WTC11 (cell line): ENCODE measurements at regions not wholly inside any gene's neighbourhood (a gene's known extent, or its start where the extent isn't known, plus 50 kb on each side); places are given as distances from the start of the nearest gene placed in this dataset.

Source experiments
- ATAC-seq: fragments of 200-7000 bp; cut with Tn5 transposase; 2 replicates; pipeline ENCODE4 v1.10.0; 2021; ENCODE audit warnings: mild to moderate bottlenecking, moderate library complexity
- CTCF ChIA-PET: fragments of 300-600 bp; sonication (Branson Sonifier 250); formaldehyde crosslinking; loops from one replicate; lab custom pipeline; 2021; ENCODE audit warnings: antibody characterized with exemption; lab: Charles Lee
- POLR2A ChIA-PET: fragments of 350-600 bp; sonication (Branson Sonifier 250); formaldehyde crosslinking; loops from one replicate; lab custom pipeline; 2021; ENCODE audit warnings: antibody characterized with exemption; lab: Charles Lee
- DNase-seq: peaks from one replicate; pipeline ENCODE4 v3.0.0; 2021; ENCODE audit warnings: low spot score
- H3K27ac Mint-ChIP-seq: 2 replicates; pipeline ENCODE4 v1.8.0; 2021; ENCODE audit warnings: mixed read lengths
- H3K27me3 Mint-ChIP-seq: 2 replicates; pipeline ENCODE4 v1.8.0; 2021; ENCODE audit warnings: low read depth, mild to moderate bottlenecking, moderate library complexity, mixed read lengths
- H3K36me3 Mint-ChIP-seq: 2 replicates; pipeline ENCODE4 v1.8.0; 2021; ENCODE audit warnings: mixed read lengths
- H3K4me1 Mint-ChIP-seq: 2 replicates; pipeline ENCODE4 v1.8.0; 2022; ENCODE audit warnings: mixed read lengths
- H3K4me3 Mint-ChIP-seq: 2 replicates; pipeline ENCODE4 v1.8.0; 2021; ENCODE audit warnings: mild to moderate bottlenecking, moderate library complexity, mixed read lengths
- H3K9me3 Mint-ChIP-seq: 2 replicates; pipeline ENCODE4 v1.8.0; 2021; ENCODE audit warnings: mixed read lengths
- AR ChIP-seq: fragments of 250-450 bp; sonication (Bioruptor Pico); IDR thresholded peaks from 2 replicates; pipeline ENCODE4 v1.9.0; 2021; ENCODE audit warnings: mild to moderate bottlenecking
- CBFB ChIP-seq: sonication (generic); formaldehyde crosslinking; IDR thresholded peaks from 2 replicates; pipeline ENCODE4 v1.8.1; 2022; ENCODE audit warnings: mild to moderate bottlenecking, low read depth, missing genetic modification reagents
- CREB1 ChIP-seq: sonication (generic); formaldehyde crosslinking; IDR thresholded peaks from 2 replicates; pipeline ENCODE4 v1.8.0; 2023; ENCODE audit warnings: mild to moderate bottlenecking, missing genetic modification reagents
- ELF4 ChIP-seq: sonication (generic); formaldehyde crosslinking; IDR thresholded peaks from 2 replicates; pipeline ENCODE4 v1.8.1; 2022; ENCODE audit warnings: low read depth, mild to moderate bottlenecking, moderate library complexity, missing genetic modification reagents
- GRHL2 ChIP-seq: fragments of 250-450 bp; sonication (Bioruptor Pico); IDR thresholded peaks from 2 replicates; pipeline ENCODE4 v1.8.0; 2022; ENCODE audit warnings: mild to moderate bottlenecking, moderate library complexity; ENCODE audit not compliant: insufficient replicate concordance, severe bottlenecking
- JAZF1 ChIP-seq: fragments of 250-450 bp; sonication (Bioruptor Pico); IDR thresholded peaks from 2 replicates; pipeline ENCODE4 v1.9.0; 2021; ENCODE audit warnings: moderate library complexity, mild to moderate bottlenecking, inconsistent platforms
- MLX ChIP-seq: sonication (generic); formaldehyde crosslinking; IDR thresholded peaks from 2 replicates; pipeline ENCODE4 v1.8.1; 2023; ENCODE audit warnings: mild to moderate bottlenecking, missing genetic modification reagents, moderate library complexity
- MYBL2 ChIP-seq: sonication (generic); formaldehyde crosslinking; IDR thresholded peaks from 2 replicates; pipeline ENCODE4 v1.8.1; 2023; ENCODE audit warnings: mild to moderate bottlenecking, moderate library complexity, missing genetic modification reagents
- RELA ChIP-seq: sonication (generic); formaldehyde crosslinking; IDR thresholded peaks from 2 replicates; pipeline ENCODE4 v1.8.1; 2022; ENCODE audit warnings: missing genetic modification reagents, mild to moderate bottlenecking, borderline replicate concordance
- TEAD1 ChIP-seq: sonication (generic); formaldehyde crosslinking; IDR thresholded peaks from 2 replicates; pipeline ENCODE4 v1.8.0; 2022; ENCODE audit warnings: mild to moderate bottlenecking, missing genetic modification reagents
- ZNF219 ChIP-seq: sonication (generic); formaldehyde crosslinking; IDR thresholded peaks from 2 replicates; pipeline ENCODE4 v1.8.0; 2023; ENCODE audit warnings: missing genetic modification reagents, mild to moderate bottlenecking, borderline replicate concordance
- TF ChIP-seq, protein P1 (sequence below): sonication (generic); formaldehyde crosslinking; IDR thresholded peaks from 2 replicates; pipeline ENCODE4 v1.8.1; 2023; ENCODE audit warnings: mild to moderate bottlenecking, missing genetic modification reagents
- TF ChIP-seq, protein P2 (sequence below): sonication (generic); formaldehyde crosslinking; IDR thresholded peaks from 2 replicates; pipeline ENCODE4 v1.8.1; 2022; ENCODE audit warnings: mild to moderate bottlenecking, missing genetic modification reagents, moderate library complexity, borderline replicate concordance
- TF ChIP-seq, protein P3 (sequence below): sonication (generic); formaldehyde crosslinking; IDR thresholded peaks from 2 replicates; pipeline ENCODE4 v1.8.0; 2023; ENCODE audit warnings: missing genetic modification reagents
- TF ChIP-seq, protein P4 (sequence below): sonication (generic); formaldehyde crosslinking; IDR thresholded peaks from 2 replicates; pipeline ENCODE4 v1.8.0; 2022; ENCODE audit warnings: mild to moderate bottlenecking, missing genetic modification reagents

DNA sequence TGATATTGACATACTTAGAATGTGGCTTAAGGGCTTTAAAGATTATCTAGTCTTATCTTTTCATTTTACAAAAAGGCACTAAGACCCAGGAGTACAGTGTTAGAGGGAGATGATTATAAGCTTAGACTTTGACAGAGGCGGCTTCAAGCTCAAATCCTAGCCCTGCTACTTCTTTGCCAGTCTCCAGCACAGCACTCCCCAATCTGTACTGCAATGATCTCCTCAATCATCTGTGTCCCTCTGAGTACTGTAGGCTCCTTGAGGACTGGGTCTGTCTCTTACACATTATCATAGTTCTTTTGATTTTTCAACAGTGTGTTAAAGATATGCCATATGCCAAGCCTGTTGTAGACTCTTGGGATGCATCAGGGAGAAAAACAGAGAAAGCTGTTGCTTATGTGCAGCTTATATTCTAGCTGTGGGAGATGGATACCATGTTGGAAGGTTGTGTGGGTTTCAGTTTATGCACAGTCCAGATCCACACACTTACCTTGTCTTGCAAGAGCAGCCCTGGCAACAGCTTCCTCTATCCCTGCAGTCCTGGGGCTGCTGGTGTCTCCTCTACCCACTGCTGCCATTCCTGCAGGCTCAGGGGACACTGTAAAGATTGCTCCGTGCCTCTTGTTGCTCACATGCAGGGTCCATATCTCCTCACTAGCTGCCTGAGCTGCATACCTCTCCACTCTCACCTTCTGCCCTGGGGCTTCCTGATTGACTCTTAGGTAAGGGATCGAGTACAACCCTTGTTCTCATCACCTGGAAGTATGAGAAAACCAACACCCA, 103.9 kb upstream of the TSPAN2 start (continued):
- TF ChIP-seq, protein P1, sequence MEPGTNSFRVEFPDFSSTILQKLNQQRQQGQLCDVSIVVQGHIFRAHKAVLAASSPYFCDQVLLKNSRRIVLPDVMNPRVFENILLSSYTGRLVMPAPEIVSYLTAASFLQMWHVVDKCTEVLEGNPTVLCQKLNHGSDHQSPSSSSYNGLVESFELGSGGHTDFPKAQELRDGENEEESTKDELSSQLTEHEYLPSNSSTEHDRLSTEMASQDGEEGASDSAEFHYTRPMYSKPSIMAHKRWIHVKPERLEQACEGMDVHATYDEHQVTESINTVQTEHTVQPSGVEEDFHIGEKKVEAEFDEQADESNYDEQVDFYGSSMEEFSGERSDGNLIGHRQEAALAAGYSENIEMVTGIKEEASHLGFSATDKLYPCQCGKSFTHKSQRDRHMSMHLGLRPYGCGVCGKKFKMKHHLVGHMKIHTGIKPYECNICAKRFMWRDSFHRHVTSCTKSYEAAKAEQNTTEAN (CRISPR knock-in tag): no peak
- TF ChIP-seq, protein P2, sequence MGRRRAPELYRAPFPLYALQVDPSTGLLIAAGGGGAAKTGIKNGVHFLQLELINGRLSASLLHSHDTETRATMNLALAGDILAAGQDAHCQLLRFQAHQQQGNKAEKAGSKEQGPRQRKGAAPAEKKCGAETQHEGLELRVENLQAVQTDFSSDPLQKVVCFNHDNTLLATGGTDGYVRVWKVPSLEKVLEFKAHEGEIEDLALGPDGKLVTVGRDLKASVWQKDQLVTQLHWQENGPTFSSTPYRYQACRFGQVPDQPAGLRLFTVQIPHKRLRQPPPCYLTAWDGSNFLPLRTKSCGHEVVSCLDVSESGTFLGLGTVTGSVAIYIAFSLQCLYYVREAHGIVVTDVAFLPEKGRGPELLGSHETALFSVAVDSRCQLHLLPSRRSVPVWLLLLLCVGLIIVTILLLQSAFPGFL (CRISPR knock-in tag): no peak

DNA sequence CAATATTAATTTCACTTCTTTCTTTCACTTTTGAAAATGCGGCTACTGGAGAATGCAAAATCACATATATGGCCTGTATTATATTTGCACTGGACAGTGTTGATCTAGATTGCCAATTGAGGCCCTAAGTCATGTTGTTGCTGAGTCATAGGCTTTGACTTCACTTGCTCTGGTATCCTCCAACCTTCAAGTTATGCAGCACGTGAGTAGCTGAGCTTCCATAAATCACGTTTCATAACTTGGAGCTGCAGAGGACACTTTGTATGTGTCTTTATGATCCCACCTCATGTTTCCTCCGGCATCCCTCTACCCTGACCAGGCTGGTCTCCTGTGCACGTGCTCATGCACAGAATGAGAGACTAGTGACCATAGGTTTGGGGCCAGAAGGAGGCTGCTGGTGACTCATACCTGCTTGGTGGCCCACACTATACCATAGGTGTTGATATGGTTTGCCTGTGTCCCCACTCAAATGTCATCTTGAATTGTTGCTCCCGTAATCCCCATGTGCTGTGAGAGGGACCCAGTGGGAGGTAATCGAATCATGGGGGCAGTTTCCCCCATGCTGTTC, 103.0 kb upstream of the TSPAN2 start:
- ATAC-seq (no peak), DNase-seq (no peak)
- ChIA-PET POLR2A (no interaction called here), CTCF (no interaction called here)
- H3K27ac Mint-ChIP-seq: no peak overlapping the region
- no peaks in the 10 kb centered on the region for H3K36me3 Mint-ChIP-seq
- H3K9me3 Mint-ChIP-seq: peaks cover 4% of the 10 kb centered on the region; the same call in 1 of the 2 replicates
- H3K27me3 Mint-ChIP-seq: no peaks in the 10 kb centered on the region; the same call in 1 of the 2 replicates
- TF ChIP-seq JAZF1 (CRISPR knock-in tag) (no peak), GRHL2 (CRISPR knock-in tag) (no peak), ELF4 (CRISPR knock-in tag) (no peak), ZNF219 (CRISPR knock-in tag) (no peak), CBFB (no peak), AR (no peak), RELA (CRISPR knock-in tag) (no peak), TEAD1 (CRISPR knock-in tag) (no peak), MLX (CRISPR knock-in tag) (no peak), MYBL2 (CRISPR knock-in tag) (no peak), CREB1 (CRISPR knock-in tag) (no peak)
- TF ChIP-seq, protein P3, sequence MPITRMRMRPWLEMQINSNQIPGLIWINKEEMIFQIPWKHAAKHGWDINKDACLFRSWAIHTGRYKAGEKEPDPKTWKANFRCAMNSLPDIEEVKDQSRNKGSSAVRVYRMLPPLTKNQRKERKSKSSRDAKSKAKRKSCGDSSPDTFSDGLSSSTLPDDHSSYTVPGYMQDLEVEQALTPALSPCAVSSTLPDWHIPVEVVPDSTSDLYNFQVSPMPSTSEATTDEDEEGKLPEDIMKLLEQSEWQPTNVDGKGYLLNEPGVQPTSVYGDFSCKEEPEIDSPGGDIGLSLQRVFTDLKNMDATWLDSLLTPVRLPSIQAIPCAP (CRISPR knock-in tag): no peak
- TF ChIP-seq, protein P2 (CRISPR knock-in tag): no peak
- TF ChIP-seq, protein P4, sequence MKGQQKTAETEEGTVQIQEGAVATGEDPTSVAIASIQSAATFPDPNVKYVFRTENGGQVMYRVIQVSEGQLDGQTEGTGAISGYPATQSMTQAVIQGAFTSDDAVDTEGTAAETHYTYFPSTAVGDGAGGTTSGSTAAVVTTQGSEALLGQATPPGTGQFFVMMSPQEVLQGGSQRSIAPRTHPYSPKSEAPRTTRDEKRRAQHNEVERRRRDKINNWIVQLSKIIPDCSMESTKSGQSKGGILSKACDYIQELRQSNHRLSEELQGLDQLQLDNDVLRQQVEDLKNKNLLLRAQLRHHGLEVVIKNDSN (CRISPR knock-in tag): no peak
- TF ChIP-seq, all 79 proteins: peak for 0
- peaks cover 13% of the 10 kb centered on the region for H3K4me1 Mint-ChIP-seq
- H3K4me3 Mint-ChIP-seq: no peak overlapping the region
